ENCODE measurements at regions not wholly inside any gene's neighbourhood (a gene's known extent, or its start where the extent isn't known, plus 50 kb on each side); places are given as distances from the start of the nearest gene placed in this dataset.

DNA sequence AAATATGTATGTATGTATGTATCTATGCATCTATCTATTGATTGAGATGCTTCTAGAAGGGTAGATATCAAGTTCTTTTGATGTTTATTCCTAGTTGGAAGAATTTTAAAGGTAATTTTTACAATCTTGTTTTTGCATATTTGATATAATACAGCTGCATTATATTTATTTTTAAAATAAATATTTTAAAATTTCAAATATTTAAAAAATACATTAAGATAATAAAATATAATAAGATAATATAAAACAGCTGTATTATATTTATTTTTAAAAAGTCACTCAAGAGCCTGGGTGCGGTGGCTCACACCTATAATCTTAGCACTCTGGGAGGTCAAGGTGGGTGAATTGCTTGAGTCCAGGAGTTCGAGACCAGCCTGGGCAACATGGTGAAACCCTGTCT, 92.5 kb downstream of the LIPG start:
- TF ChIP-seq, protein P1, sequence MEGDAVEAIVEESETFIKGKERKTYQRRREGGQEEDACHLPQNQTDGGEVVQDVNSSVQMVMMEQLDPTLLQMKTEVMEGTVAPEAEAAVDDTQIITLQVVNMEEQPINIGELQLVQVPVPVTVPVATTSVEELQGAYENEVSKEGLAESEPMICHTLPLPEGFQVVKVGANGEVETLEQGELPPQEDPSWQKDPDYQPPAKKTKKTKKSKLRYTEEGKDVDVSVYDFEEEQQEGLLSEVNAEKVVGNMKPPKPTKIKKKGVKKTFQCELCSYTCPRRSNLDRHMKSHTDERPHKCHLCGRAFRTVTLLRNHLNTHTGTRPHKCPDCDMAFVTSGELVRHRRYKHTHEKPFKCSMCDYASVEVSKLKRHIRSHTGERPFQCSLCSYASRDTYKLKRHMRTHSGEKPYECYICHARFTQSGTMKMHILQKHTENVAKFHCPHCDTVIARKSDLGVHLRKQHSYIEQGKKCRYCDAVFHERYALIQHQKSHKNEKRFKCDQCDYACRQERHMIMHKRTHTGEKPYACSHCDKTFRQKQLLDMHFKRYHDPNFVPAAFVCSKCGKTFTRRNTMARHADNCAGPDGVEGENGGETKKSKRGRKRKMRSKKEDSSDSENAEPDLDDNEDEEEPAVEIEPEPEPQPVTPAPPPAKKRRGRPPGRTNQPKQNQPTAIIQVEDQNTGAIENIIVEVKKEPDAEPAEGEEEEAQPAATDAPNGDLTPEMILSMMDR (IDR thresholded peaks at IDR 0.05; ENCODE audit: low read depth, low read length, missing control alignments) = no peak
- DNase-seq (ENCODE audit: extremely low read depth, low read depth) = no peak
- H3K4me3 ChIP-seq (replicated peaks; ENCODE audit: low read depth, low read length) = no peak overlapping the region

- TF ChIP-seq, protein P1 (IDR thresholded peaks at IDR 0.05; ENCODE audit: low read depth, low read length, missing control alignments) = no peak
- DNase-seq (ENCODE audit: extremely low read depth, low read depth) = no peak
- no peak overlapping the region for H3K4me3 ChIP-seq (replicated peaks; ENCODE audit: low read depth, low read length)
Measured at GRCh38 chr18:49652881-49653724, 91.2 kb downstream of the LIPG start.

DNA sequence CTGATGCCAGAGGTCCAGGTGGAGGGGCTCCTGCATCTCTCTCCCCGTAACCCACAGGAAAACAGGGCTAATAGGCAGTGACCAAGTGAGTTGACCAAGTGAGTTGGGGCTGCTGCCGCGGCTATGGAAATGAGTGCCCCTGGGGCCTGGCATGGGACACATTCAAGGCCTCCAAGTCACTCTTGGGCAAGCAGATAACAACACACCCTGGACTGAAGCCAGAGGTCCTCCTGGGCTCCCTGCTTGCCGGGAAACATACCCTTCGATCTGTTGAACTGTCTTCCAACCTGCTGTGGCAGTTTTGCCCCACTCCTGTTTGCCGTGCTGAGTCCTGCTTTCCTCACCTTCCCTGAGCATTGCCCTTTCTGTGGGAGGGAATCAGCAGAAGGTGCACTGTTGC, 89.2 kb downstream of the LIPG start:
- no peak overlapping the region for H3K4me3 ChIP-seq (replicated peaks; ENCODE audit: low read depth, low read length)
- TF ChIP-seq, protein P1 (IDR thresholded peaks at IDR 0.05; ENCODE audit: low read depth, low read length, missing control alignments) = no peak
- no peak for DNase-seq (ENCODE audit: extremely low read depth, low read depth)

DNA sequence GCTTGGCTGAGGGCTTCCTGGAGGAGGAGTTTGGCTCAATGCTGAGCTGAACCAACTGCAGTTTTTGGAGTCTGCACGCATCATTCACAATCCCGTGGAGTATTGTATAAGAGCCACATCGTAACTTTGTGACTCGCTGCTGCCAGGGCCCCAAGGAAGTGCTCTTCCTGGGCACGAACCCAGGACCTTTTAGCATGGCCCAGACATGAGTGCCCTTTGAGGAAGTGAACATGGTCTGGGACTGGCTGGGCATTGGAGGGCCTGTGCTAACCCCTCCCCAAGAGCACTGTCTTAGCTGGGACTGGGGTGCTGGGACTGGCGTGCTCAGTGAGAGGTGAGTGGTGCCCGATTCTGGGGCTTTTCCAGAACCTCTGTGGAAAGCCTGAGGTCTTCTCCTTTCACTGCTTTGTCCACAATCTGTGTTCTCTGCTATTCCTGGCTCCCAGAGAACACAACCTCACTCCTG, 88.6 kb downstream of the LIPG start:
- no peak for DNase-seq (ENCODE audit: extremely low read depth, low read depth)
- no peak overlapping the region for H3K4me3 ChIP-seq (replicated peaks; ENCODE audit: low read depth, low read length)
- TF ChIP-seq, protein P1 (IDR thresholded peaks at IDR 0.05; ENCODE audit: low read depth, low read length, missing control alignments) = no peak

DNA sequence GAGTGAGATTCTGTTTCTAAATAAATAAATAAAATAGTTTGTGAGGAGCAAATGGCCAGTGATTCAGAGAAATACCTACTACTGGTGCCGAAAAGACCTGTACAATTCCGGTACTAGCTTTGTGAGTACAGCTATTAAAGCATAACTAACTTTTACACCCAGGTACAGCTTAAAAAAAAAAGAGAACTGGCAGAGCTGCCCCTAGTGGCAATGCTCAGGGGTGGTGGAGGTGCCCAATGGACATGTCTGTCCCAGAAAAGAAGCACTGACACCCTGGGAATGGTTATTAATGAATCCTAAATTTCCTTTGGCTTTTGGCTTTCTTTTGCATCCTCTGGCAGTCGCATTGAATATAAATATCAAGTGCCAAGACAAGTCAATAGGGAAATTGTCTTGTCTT, 87.0 kb downstream of the LIPG start:
- H3K4me3 ChIP-seq (replicated peaks; ENCODE audit: low read depth, low read length) = no peak overlapping the region
- TF ChIP-seq, protein P1 (IDR thresholded peaks at IDR 0.05; ENCODE audit: low read depth, low read length, missing control alignments) = no peak
- no peak for DNase-seq (ENCODE audit: extremely low read depth, low read depth)

All from HFF-Myc (cell line).